Stimulated activated CD8-positive, alpha-beta memory T cell treated with anti-CD3 and anti-CD28 coated beads, Interleukin-4, amount 100 ng/mL, for 1 hour (primary cell): ENCODE measurements at regions not wholly inside any gene's neighbourhood (a gene's known extent, or its start where the extent isn't known, plus 50 kb on each side); places are given as distances from the start of the nearest gene placed in this dataset.

Source experiments
- DNase-seq, 2 donors: peaks; one replicate each; pipeline ENCODE4 v3.0.0-alpha.2; 2020; ENCODE audit warnings: low read depth in 2 of 2, low spot score in 1 of 2

GRCh38 chr7:33842150-33842549 is 63.2 kb upstream of the BMPER start:
- DNase-seq = no peak

GRCh38 chr7:33845991-33846509 is 59.3 kb upstream of the BMPER start:
- DNase-seq = no peak

GRCh38 chr7:33849004-33849403 is 56.3 kb upstream of the BMPER start:
- DNase-seq = no peak

- no peak for DNase-seq
Observed at GRCh38 chr7:33849971-33850559, 55.3 kb upstream of the BMPER start.

- DNase-seq = no peak
Observed at GRCh38 chr7:33850768-33851167, 54.6 kb upstream of the BMPER start.

GRCh38 chr7:33852838-33853237 is 52.5 kb upstream of the BMPER start:
- no peak for DNase-seq

GRCh38 chr7:33853361-33854062 is 51.8 kb upstream of the BMPER start:
- no peak for DNase-seq

- no peak for DNase-seq
Observed at GRCh38 chr7:33854178-33854577, 51.2 kb upstream of the BMPER start.

- no peak for DNase-seq
Observed at GRCh38 chr7:33854801-33855350, 50.5 kb upstream of the BMPER start.
